ENCODE measurements at regions not wholly inside any gene's neighbourhood (a gene's known extent, or its start where the extent isn't known, plus 50 kb on each side); places are given as distances from the start of the nearest gene placed in this dataset.

DNA sequence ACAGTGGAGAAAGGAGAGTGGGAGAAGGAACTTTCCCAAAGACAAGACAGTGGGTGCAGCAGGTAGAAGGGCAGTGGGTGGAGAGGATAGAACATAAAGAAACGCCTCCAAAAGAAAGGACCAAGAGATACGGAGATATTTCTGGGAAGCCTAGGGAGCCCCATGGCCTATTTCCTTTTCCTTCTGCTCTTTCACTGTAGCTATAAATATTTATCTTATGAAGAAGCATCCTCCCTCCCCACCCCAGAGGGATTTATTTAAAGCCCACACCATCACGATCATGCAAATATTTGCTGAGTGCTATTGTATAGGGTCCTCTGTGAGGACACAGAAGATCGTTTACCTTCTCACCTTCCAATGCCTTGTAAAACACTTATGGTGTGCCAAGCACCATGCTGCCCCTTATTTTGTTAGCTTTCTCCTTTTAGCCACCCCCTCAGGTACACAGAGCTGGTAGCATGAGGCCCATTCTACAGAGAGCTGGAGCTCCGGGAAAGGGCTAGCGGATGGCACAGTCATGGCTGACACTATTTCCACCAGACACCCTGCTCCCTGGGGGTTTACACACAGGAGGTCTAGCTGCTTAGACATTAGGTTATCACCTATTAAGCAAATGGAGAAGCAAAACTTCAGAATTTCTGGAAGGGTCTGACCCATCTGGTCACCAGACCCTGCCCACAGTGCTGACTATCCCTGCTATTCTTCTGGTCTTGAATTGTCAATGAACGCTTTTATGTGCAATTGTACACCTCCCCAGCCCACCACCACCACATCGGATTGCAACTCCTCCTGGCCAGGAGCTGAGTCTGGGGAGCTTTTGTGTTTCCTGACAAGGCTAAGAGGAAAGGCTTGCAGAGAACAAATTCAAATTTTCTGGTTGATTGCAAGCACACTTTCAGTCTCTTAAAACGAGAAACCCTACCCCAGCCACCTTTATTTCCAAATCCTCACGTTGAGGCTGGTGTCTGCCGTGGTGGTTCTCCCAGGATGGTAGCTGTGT is 91.8 kb upstream of the KLF7 start:
- TF ChIP-seq POLR2AphosphoS5 (IDR thresholded peaks at IDR 0.05), result no peak
- no peak for TF ChIP-seq TAF1 (IDR thresholded peaks at IDR 0.05; ENCODE audit: low read depth)
- TF ChIP-seq, protein P1, sequence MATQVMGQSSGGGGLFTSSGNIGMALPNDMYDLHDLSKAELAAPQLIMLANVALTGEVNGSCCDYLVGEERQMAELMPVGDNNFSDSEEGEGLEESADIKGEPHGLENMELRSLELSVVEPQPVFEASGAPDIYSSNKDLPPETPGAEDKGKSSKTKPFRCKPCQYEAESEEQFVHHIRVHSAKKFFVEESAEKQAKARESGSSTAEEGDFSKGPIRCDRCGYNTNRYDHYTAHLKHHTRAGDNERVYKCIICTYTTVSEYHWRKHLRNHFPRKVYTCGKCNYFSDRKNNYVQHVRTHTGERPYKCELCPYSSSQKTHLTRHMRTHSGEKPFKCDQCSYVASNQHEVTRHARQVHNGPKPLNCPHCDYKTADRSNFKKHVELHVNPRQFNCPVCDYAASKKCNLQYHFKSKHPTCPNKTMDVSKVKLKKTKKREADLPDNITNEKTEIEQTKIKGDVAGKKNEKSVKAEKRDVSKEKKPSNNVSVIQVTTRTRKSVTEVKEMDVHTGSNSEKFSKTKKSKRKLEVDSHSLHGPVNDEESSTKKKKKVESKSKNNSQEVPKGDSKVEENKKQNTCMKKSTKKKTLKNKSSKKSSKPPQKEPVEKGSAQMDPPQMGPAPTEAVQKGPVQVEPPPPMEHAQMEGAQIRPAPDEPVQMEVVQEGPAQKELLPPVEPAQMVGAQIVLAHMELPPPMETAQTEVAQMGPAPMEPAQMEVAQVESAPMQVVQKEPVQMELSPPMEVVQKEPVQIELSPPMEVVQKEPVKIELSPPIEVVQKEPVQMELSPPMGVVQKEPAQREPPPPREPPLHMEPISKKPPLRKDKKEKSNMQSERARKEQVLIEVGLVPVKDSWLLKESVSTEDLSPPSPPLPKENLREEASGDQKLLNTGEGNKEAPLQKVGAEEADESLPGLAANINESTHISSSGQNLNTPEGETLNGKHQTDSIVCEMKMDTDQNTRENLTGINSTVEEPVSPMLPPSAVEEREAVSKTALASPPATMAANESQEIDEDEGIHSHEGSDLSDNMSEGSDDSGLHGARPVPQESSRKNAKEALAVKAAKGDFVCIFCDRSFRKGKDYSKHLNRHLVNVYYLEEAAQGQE (IDR thresholded peaks at IDR 0.05; ENCODE audit: borderline replicate concordance), result no peak
- TF ChIP-seq, protein P2, sequence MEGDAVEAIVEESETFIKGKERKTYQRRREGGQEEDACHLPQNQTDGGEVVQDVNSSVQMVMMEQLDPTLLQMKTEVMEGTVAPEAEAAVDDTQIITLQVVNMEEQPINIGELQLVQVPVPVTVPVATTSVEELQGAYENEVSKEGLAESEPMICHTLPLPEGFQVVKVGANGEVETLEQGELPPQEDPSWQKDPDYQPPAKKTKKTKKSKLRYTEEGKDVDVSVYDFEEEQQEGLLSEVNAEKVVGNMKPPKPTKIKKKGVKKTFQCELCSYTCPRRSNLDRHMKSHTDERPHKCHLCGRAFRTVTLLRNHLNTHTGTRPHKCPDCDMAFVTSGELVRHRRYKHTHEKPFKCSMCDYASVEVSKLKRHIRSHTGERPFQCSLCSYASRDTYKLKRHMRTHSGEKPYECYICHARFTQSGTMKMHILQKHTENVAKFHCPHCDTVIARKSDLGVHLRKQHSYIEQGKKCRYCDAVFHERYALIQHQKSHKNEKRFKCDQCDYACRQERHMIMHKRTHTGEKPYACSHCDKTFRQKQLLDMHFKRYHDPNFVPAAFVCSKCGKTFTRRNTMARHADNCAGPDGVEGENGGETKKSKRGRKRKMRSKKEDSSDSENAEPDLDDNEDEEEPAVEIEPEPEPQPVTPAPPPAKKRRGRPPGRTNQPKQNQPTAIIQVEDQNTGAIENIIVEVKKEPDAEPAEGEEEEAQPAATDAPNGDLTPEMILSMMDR (IDR thresholded peaks at IDR 0.05; ENCODE audit: poor library complexity, severe bottlenecking), result no peak
